ENCODE measurements at regions not wholly inside any gene's neighbourhood (a gene's known extent, or its start where the extent isn't known, plus 50 kb on each side); places are given as distances from the start of the nearest gene placed in this dataset.

DNA sequence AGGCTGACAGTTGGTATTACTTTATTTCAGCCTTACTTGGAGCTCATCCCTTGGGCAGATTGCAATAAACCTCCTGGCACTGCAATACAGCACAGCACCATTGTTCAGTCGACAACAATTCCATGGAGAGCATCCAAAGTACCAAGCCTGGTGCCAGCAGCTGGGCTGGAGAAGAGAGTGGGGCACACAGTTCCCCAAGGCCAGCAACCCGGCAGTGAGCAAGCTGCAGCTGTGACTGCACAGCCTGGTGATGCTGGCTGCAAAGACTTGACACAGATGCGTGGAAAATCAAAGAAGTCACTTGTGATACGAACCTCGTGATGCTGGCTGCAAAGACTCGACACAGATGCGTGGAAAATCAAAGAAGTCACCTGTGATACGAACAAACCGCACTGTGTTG is 125.4 kb downstream of the ATPSCKMT start:
- no peak for TF ChIP-seq CTCF (IDR thresholded peaks at IDR 0.05)
- no peak for TF ChIP-seq EZH2 (IDR thresholded peaks at IDR 0.05; ENCODE audit: borderline replicate concordance, insufficient read depth, low read depth, low read length, poor library complexity, severe bottlenecking)
- Histone ChIP-seq H3K4me1 (ENCODE audit: control insufficient read depth in 2 of 2, insufficient read depth in 2 of 2, low read length in 2 of 2) (no peaks in the 10 kb centered on the region), H3K9ac (ENCODE audit: low read length) (no peak overlapping the region), H3K4me2 (replicated peaks; ENCODE audit: low read depth, low read length, poor library complexity, severe bottlenecking) (no peak overlapping the region), H3K4me3 (ENCODE audit: control extremely low read depth in 1 of 5, extremely low read depth in 1 of 5, insufficient read depth in 1 of 5, low read depth in 2 of 5, low read length in 4 of 5) (no peak overlapping the region), H2AFZ (ENCODE audit: insufficient read depth, low read depth, low read length, poor library complexity, severe bottlenecking) (no peak overlapping the region), H3K9me3 (ENCODE audit: control extremely low read depth in 1 of 3, control insufficient read depth in 2 of 3, insufficient read depth in 1 of 3, low read length in 2 of 3) (peaks cover 0 to 17% (median 0%) of the 10 kb centered on the region in 3 donors), H4K20me1 (ENCODE audit: control insufficient read depth, insufficient read depth, low read length, poor library complexity, severe bottlenecking) (no peaks in the 10 kb centered on the region), H3K27ac (ENCODE audit: low read length in 2 of 2) (no peak overlapping the region), H3K79me2 (ENCODE audit: control insufficient read depth, insufficient read depth, low read length) (no peaks in the 10 kb centered on the region), H3K36me3 (replicated peaks in 1 of 2; ENCODE audit: control extremely low read depth in 1 of 2, control insufficient read depth in 1 of 2, extremely low read depth in 1 of 2, insufficient read depth in 2 of 2, low read length in 1 of 2) (no peaks in the 10 kb centered on the region), H3K27me3 (replicated peaks in 1 of 4; ENCODE audit: control extremely low read depth in 1 of 4, control insufficient read depth in 3 of 4, insufficient read depth in 4 of 4, low read length in 3 of 4) (no peaks in the 10 kb centered on the region)
- H3K27me3 Mint-ChIP-seq = no peaks in the 10 kb centered on the region
- POLR2A ChIA-PET = no interaction called here
- H3K9me3 Mint-ChIP-seq (ENCODE audit: insufficient read depth) = no peaks in the 10 kb centered on the region
- ATAC-seq (ENCODE audit: low read depth) (no peak), DNase-seq (no peak)
- no peaks in the 10 kb centered on the region for H3K4me1 Mint-ChIP-seq
- H3K27ac Mint-ChIP-seq = no peak overlapping the region
- no peak overlapping the region for H3K4me3 Mint-ChIP-seq
- intact Hi-C loops (cut with micrococcal nuclease) = no loop called here
- CTCF ChIA-PET = no interaction called here
- 93% methylated on average over 9 of the region's 9 CpGs for WGBS (ENCODE audit: insufficient coverage)

DNA sequence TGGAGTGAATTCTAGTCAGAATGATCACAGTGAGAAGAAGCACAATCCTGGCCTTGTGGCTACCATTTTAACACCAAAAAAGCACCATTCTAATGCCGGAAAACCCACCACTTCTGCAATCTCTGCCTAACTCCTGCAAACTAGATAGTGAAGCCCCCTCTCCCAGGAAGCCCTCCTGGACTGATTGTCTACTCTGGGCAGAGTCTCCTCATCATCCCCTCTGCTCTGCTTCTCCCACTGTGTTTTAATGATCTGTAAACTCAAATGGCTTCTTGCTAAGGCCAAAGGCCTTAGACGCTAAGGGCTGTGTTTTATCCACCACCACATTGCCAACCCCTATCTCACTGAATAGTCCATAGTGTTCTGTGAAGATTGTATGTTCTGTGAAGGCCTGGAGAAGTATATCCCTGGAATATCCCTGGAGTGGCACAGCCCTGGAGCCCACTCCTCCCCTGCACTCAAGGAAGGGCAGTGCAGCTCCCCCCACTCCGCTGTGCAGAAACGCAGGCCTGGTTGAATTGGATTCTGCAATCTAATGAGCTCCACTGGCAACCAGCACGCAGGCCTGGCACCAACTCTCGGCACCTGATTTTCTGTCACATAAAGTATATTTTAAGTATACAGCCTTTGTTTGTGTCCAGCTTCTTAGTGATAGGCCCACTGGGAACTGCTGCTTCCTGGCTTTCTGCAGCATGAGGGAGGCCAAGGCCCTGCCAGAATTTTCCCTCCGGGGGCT is 126.3 kb downstream of the ATPSCKMT start:
- intact Hi-C loops (cut with micrococcal nuclease) = no loop called here
- H4K20me1 ChIP-seq (ENCODE audit: control insufficient read depth, insufficient read depth, low read length, poor library complexity, severe bottlenecking) = no peaks in the 10 kb centered on the region
- no peak overlapping the region for H3K4me3 Mint-ChIP-seq
- H3K9me3 ChIP-seq (ENCODE audit: control extremely low read depth in 1 of 3, control insufficient read depth in 2 of 3, insufficient read depth in 1 of 3, low read length in 2 of 3) = peaks cover 0 to 16% (median 0%) of the 10 kb centered on the region in 3 donors
- ChIA-PET CTCF (no interaction called here), POLR2A (no interaction called here)
- no peak overlapping the region for H3K27ac ChIP-seq (ENCODE audit: low read length in 2 of 2)
- no peaks in the 10 kb centered on the region for H3K79me2 ChIP-seq (ENCODE audit: control insufficient read depth, insufficient read depth, low read length)
- no peaks in the 10 kb centered on the region for H3K36me3 ChIP-seq (replicated peaks in 1 of 2; ENCODE audit: control extremely low read depth in 1 of 2, control insufficient read depth in 1 of 2, extremely low read depth in 1 of 2, insufficient read depth in 2 of 2, low read length in 1 of 2)
- TF ChIP-seq CTCF (IDR thresholded peaks at IDR 0.05) (no peak), EZH2 (IDR thresholded peaks at IDR 0.05; ENCODE audit: borderline replicate concordance, insufficient read depth, low read depth, low read length, poor library complexity, severe bottlenecking) (no peak)
- H3K4me1 Mint-ChIP-seq = no peaks in the 10 kb centered on the region
- 100% methylated on average over 1 of the region's 7 CpGs for WGBS (ENCODE audit: insufficient coverage)
- H3K27ac Mint-ChIP-seq = no peak overlapping the region
- H3K9ac ChIP-seq (ENCODE audit: low read length) = no peak overlapping the region
- no peaks in the 10 kb centered on the region for H3K9me3 Mint-ChIP-seq (ENCODE audit: insufficient read depth)
- no peak overlapping the region for H3K4me2 ChIP-seq (replicated peaks; ENCODE audit: low read depth, low read length, poor library complexity, severe bottlenecking)
- H3K4me1 ChIP-seq (ENCODE audit: control insufficient read depth in 2 of 2, insufficient read depth in 2 of 2, low read length in 2 of 2) = no peaks in the 10 kb centered on the region
- H3K27me3 Mint-ChIP-seq = no peaks in the 10 kb centered on the region
- no peak overlapping the region for H2AFZ ChIP-seq (ENCODE audit: insufficient read depth, low read depth, low read length, poor library complexity, severe bottlenecking)
- no peak overlapping the region for H3K4me3 ChIP-seq (ENCODE audit: control extremely low read depth in 1 of 5, extremely low read depth in 1 of 5, insufficient read depth in 1 of 5, low read depth in 2 of 5, low read length in 4 of 5)
- ATAC-seq (ENCODE audit: low read depth) (no peak), DNase-seq (no peak)
- H3K27me3 ChIP-seq (replicated peaks in 1 of 4; ENCODE audit: control extremely low read depth in 1 of 4, control insufficient read depth in 3 of 4, insufficient read depth in 4 of 4, low read length in 3 of 4) = no peaks in the 10 kb centered on the region

Measured in B cell (primary cell).